HG02588 (cell line): ENCODE measurements at regions not wholly inside any gene's neighbourhood (a gene's known extent, or its start where the extent isn't known, plus 50 kb on each side); places are given as distances from the start of the nearest gene placed in this dataset.
"Not testable (repeated sequence)": the region's sequence is repeated elsewhere in the genome, so short reads cannot be mapped to it uniquely, and the experiment has no call there.

Experiments
- ATAC-seq: cut with Tn5 transposase; IDR thresholded peaks from one replicate; pipeline ENCODE4 v1.9.1; 2021; ENCODE audit warnings: mild to moderate bottlenecking, moderate library complexity; ENCODE audit not compliant: unreplicated experiment

DNA sequence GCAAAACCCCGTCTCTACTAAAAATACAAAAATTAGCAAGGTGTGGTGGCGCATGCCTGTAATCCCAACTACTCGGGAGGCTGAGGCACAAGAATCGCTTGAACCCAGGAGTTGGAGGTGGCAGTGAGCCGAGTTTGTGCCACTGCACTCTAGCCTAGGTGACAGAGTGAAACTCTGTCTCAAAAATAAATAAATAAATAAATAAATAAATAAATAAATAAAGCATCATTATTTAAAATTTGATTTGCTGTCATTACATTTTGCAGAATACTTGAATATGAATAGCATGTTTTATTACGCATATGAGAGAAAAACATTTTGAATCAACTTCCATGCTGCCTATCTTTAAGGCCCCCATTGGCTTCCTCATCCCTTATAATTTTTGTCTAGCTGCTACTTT is 53.4 kb upstream of the MED14 start:
- not testable (repeated sequence) for ATAC-seq

DNA sequence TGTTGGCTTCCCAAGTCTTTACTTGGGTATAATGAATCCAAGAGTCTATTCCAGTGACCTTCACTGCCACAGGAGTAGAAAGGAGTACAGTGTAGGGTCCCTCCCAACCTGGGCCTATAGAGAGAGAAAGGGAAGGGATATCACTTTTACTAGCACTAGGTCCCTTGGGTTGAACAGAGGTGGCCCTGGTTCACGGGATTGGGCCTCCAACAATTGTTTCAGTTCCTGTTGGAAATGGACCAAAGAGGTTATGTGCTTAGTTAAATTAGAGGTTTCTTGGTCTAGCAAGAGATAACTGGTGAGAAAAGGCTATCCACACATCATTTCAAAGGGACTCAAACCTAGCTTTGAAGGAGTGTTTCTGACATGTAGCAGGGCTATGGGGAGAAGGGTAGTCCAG is 57.1 kb upstream of the MED14 start:
- no peak for ATAC-seq

DNA sequence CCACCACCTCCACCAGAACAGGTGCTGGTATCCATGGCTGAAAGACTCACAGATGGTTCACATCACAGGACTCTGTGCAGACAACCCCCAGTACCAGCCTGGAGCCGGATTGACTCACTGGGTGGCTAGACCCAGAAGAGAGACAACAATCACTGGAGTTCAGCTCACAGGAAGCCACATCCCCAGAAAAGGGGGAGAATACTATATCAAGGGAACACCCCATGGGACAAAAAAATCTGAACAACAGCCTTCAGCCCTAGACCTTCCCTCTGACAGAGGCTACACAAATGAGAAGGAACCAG is 59.4 kb upstream of the MED14 start:
- ATAC-seq = not testable (repeated sequence)

DNA sequence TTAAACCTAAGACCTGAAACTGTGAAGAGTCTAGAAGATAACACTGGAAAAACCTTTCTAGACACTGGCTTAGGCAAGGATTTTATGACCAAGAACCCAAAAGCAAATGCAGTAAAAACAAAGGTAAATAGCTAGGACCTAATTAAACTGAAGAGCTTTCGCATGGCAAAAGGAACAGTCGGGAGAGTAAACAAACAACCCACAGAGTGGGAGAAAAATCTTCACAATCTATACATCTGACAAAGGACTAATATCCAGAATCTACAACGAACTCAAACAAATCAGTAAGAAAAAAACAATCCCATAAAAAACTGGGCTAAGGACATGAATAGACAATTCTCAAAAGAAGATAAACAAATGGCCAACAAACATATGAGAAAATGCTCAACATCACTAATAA is 64.4 kb upstream of the MED14 start:
- ATAC-seq = not testable (repeated sequence)

DNA sequence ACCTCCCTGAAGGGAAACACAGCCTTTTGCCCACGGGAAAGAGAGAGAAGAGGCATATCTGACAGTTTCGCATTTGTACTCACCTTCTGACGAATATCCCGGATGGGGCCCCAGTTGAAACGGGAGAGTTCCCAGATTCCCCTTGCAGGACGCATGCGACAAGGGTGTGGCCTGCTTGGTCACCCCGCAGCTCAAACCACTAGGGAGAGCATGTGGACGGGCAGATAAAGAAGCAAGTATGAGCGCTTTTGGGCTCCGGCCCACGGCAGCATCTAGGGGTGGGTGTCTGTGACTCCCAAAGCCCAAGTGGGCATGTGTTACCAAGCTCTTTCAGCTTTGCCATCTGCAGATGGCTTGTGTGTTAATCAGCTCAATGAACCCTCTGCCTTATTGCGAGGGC is 70.1 kb upstream of the MED14 start:
- ATAC-seq = no peak

DNA sequence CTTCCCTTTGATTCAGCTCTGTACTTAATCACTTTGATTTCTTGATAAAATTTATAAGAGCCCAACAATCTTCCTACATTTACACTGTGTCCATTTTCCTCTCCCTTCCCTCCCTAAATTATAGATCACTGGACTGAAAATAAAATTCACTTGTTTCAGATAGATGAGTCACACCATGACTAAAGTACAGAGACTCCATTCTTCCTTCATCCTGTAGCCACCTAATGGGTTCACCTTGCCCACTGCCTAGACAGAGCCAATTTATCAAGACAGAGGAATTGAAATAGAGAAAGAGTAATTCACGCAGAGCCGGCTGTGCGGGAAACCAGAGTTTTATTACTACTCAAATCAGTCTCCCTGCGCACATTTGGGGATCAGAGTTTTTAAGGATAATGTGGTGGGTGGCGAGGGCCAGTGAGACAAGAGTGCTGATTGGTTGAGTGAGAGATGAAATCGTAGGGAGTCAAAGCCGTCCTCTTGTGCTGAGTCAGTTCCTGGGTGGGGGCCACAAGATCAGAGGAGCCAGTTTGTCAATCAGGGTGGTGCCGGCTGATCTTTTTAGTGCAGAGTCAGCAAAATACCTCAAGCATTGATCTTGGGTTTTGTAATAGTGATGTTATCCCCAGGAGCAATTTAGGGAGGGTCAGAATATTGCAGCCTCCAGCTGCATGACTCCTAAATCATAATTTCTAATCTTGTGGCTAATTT is 71.3 kb upstream of the MED14 start:
- no peak for ATAC-seq

DNA sequence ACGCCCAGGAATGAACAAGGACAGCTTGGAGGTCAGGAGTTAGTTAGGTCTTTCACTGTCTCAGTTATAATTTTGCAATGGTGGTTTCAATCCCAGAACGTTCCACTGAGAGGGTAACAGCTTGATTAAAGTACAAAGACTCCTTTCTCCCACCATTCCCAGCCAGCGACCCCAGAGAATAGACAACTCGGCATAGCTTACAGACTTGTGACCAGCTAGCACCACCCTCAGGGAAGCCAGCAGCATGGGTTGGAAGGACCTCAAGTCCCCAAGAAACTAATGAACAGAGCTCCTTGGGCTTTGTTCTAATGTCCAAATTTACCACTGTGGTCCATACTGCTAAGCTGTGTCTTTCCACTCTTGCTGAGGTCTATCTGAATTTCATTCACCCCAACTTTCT is 72.0 kb upstream of the MED14 start:
- ATAC-seq = no peak

DNA sequence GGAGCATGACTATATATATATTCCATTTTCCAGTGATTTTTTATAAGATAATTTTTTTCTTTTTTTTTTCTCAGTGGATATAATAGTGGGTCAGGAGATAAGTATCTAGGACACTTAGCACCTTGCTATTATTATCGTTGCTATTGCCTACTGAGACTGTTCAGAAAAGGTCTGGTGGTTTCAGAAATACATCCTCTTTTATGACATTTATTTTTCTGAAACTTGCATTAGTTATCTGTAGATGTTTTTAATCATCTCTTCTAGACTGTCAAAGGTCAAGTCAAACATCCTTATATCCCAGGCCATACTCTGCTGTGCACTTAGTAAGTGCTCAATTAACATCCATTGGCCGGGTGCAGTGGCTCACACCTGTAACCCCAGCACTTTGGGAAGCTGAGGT is 72.9 kb upstream of the MED14 start:
- no peak for ATAC-seq

DNA sequence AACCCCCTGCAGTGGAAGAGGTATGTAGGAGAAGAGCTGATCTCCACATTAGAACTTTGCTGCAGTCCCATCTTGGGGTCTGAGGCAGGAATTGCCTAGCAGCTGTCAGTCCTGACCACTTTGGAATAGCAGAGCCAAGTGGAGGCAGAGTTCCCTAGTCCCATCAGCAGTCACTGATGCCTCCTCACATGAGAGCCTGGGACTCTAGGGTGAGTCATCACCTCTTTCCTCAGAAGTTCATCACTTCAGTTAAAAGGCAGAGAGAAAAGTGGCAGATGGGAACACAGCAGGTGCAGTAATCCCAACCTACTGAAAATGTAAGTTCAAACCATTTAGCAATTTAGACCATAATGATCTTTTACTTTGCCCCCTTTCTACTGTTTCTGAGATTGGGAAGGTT is 73.9 kb upstream of the MED14 start:
- no peak for ATAC-seq

DNA sequence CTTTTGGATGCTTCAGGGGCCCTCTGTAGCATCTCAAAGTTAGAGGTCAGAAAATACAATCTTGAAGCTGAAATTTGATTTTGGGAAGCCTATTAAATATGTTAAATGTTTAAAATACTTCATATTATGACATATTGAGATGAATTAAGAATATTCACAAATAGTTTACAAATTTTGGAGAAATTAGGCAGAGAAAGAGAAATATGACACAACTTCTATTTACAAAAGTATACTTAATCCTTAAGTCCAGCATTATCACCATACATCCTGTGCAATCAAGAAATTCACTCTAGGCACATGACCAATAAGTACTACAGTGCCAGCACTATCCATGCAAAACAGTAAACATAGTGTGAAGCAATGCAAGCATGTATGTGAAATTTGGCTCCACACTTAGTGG is 79.7 kb upstream of the MED14 start:
- not testable (repeated sequence) for ATAC-seq

DNA sequence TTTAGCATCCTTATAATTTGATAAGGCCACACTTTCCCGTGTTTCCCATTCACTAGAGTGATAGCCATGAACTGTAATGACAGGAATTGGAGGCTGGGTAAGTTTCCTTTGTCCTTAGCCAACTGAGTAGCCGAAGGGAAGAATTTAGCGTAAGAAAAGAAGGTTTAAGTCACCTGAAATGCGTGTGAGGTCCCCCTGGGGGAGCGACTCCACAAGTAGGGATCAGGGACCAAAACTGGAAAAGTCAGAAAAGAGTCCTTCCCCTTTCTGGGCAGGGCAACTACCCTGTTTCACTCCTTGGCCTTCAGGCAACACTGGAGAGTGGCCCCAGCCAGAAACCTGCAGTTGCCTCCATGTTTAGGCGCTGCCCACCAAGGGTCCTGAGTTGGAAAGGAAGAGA is 81.6 kb upstream of the MED14 start:
- ATAC-seq = no peak

DNA sequence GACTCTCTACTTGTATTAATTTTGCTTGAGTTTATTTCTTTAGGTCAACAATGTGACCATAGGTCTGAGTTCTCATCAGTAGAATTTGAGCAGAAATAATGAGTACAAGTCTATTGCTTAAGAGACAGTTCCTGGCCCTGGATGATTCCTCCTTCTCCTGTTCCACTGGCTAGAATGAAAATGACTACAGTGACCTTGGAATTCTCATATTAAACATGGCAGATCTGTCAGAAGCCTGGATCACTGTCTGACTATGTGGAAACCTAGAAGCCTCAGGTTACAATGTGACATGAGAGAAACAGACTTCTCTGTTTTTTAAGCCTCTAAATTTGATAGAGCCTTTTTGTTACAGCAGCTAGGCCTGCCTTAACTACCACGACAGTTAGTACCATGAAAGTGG is 82.9 kb upstream of the MED14 start:
- ATAC-seq = no peak

DNA sequence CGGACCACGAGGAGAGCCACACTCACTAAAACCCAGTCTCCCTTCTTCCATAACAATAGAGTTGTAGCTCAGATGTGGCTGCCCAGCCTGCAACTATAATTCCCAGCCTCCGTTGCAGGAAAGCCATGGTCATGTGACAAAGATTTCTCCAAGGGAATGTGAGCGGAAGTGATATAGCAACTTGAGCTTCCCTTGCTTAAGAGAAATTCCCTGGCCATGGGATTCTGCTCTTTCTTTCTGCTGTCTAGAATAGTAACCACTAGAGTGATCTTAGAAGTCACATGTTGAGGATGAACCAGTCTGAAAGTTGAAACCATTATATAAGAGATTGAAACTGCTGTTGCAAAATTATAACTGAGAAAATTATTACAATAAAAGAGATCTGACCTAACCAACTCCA is 86.4 kb upstream of the MED14 start:
- ATAC-seq = no peak

DNA sequence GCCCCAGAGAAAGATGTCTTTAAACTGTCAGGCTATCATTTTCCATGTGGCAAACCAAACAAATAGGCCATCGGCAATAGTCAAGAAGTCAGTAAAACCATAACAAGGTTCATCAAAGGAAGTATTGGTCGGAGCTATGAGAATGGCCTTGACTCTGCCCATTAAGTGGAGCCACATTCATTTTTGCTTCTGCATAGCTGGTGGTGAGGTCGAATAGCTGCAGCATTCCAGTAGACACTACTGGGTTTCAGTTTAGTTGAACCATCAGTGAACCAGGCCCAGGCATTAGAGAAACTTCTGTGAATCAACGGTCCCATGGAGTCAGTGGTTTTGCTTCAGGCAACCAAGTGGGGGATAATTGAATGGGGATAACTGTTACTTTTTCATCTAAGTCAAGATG is 92.0 kb upstream of the MED14 start:
- ATAC-seq = no peak

DNA sequence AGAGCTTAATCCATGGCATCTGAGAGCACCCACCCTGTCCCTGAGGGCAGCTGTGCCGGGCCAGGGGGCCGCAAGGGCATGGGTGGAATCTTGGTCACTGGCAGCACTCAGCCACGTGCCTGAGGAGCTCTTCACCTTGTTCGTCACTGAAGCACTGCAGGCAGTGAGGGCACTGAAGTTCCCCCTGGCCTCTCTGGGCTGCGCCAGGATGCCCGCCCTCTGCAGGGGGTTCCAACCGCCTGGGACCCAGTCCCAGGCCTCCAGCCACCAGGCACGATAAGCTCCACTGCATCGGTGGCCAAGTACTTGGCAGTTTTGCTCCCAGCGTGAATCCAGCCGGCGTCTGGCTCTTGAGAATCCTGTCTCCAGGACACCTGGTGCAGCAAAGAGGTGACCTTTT is 96.4 kb upstream of the MED14 start:
- no peak for ATAC-seq

DNA sequence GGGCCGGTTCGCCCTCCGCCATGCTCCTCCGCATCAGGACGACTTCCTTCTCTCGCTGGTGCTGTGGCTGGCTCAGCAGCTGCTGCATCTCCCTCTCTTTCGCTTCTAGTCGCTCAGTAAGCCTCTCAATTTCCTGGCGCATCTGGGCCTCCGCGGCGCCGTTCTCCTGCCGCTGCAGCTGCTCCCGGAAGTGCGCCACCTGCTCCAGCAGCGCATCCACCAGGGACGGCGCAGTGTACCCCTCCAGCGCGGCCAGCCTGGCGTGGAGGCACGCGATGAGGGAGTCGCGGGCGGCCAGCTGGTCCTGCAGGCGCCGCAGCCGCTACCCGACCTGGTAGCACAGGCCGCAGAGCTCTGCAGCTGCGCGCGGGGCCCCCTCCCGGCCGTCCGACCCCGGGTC is 97.4 kb upstream of the MED14 start:
- no peak for ATAC-seq

DNA sequence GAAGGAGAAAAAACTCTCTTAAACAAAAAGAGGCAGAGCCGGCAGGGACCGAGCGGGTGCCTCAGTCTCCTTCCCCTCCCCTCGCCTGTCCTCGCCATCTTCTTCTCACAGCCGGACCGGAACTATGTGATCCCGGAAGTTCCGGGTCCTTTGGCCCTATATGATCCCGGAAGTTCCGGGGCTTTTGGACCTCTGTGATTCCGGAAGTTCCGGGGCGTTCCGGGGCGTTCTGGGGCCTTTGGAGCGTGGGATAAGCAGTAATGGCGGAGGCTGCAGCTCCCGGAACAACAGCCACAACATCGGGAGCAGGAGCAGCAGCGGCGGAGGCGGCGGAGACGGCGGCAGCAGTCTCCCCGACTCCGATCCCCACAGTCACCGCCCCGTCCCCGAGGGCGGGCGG is 98.9 kb upstream of the MED14 start:
- no peak for ATAC-seq

DNA sequence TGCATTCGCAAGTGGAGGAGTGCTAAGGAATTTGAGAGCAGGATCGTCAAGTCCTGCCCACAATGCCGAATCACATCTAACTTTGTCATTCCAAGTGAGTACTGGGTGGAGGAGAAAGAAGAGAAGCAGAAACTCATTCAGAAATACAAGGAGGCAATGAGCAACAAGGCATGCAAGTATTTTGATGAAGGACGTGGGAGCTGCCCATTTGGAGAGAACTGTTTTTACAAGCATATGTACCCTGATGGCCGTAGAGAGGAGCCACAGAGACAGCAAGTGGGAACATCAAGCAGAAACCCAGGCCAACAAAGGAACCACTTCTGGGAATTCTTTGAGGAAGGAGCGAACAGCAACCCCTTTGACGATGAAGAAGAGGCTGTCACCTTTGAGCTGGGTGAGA is 100.2 kb upstream of the MED14 start:
- no peak for ATAC-seq

DNA sequence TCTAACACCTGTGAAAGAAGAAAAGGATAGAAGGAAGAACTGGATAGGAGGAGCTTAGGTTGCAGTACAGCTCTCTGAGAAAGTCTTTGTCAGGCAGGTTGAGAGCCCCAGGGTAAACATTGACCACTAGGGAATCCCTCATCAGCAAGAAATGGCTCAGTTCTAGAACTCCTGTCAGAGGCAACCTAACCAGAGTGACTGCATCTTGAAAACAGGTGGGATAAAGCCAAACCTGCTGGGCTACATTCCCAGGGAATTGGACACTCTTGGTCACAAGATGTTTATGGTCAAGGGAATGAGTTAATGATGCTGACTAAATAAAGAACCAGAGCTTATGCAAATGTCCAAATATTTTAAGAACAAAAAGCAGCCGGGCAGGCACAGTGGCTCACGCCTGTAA is 108.3 kb upstream of the MED14 start:
- no peak for ATAC-seq

DNA sequence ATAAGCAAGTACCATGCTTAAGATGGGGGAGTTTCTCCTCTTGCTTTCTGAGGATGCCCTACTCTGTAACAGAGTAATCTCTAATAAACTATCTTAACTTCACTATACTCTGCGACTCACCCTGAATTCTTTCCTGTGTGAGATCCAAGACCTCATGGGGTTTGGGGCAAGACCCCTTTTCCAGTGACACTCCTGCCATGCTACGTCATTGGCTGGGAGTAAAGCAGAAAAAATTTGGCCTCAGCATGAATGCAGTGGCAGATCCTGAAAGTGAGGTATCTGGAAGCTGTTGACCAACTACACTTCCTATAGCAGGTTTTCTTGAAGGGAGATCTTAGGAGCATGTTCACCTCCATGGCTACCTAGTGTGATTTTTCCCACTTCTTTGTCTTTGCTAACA is 109.1 kb upstream of the MED14 start:
- ATAC-seq = no peak

DNA sequence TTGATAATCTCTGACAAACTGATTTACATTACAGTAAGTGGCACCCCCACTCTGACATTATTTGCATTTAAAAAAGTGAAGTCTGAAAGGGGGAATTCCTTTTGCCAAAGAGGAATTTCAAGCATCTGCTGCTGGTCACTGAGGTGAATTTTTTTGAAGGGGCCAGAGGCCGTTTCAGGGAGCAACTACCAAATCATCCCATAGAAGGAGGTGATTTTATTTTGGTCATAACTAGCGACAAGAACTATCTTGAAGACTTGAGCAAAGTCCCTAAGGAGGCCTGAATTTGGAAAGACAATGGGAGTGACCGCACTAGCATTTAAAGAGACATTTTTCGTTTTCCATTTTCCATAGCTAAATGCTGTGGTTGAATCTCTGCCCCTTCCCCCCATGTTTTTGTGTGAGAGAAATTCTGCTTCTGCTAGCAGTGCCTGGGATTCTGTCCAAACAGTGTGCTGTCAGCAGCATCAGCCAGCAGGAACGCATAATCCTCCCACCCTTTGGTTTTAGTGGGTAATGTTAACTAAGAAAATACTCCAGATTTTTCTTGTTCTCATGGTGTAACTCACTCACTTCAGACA is 110.1 kb upstream of the MED14 start:
- ATAC-seq = no peak

DNA sequence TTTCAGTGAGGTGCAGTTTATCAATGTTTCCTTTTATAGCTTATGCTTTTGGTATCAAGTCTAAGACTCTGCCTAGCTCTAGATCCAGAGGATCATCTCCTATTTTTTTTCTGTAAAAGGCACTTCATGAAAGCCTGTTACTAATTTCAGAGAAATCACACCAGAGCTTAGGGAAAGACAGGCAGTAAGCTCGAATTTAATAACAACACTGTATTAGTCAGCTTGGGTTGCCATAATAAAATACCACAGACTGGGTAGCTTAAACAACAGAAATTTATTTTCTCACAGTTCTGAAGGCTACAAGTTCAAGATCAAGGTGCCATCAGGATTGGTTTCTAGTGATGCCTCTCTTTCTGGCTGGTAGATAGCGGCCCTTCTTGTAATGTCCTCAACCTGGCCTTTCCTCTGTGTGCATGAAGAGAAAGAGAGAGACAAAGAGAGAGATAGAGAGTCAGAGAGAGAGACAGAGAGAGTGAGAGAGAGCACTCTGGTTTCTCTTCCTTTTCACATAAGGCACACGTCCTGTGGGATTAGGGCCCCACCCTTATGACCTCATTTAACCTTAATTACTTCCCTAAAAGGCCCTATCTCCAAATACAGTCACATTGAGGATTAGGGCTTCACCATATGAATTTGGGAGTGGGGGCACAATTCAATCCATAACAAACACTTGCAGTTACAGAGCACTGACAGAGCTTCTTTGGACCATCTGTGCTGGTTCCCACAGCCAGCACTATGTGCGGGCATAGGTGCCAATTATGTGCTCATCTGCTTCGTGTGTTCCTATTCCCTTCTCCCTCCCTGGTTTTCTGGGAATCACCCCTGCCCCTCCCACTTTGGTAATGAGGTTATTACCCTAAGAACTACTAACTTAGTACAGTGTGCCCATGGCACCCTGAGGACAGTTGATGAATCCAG is 114.8 kb upstream of the MED14 start:
- no peak for ATAC-seq
